ENCODE measurements at regions not wholly inside any gene's neighbourhood (a gene's known extent, or its start where the extent isn't known, plus 50 kb on each side); places are given as distances from the start of the nearest gene placed in this dataset.

- 20 to 22% methylated on average over 2 of the region's 2 CpGs for WGBS, 2 donors
- Histone ChIP-seq H3K27ac (peak overlapping the region in 2 of 4 donors; percentile 4 to 70), H3K36me3 (no peaks in the 10 kb centered on the region), H3K9me3 (no peaks in the 10 kb centered on the region), H3K4me1 (peaks cover 0 to 46% (median 14%) of the 10 kb centered on the region in 4 donors), H3K4me3 (no peak overlapping the region), H3K27me3 (no peaks in the 10 kb centered on the region)
- no peak for TF ChIP-seq CTCF (IDR thresholded peaks at IDR 0.05)
- TF ChIP-seq EP300 (IDR thresholded peaks at IDR 0.05), result no peak
- TF ChIP-seq POLR2A (IDR thresholded peaks at IDR 0.05), result no peak
- DNase-seq (ENCODE audit: low spot score in 2 of 2), result no peak
Observed at GRCh38 chr6:88376768-88377387, 210.7 kb upstream of the CNR1 start.

- Histone ChIP-seq H3K27ac (peak overlapping the region in 2 of 4 donors; percentile 4 to 70), H3K9me3 (no peaks in the 10 kb centered on the region), H3K4me3 (no peak overlapping the region), H3K36me3 (no peaks in the 10 kb centered on the region), H3K4me1 (peaks cover 0 to 45% (median 14%) of the 10 kb centered on the region in 4 donors), H3K27me3 (no peaks in the 10 kb centered on the region)
- 58 to 78% methylated on average over 2 of the region's 2 CpGs for WGBS, 2 donors
- TF ChIP-seq CTCF (IDR thresholded peaks at IDR 0.05) (no peak), EP300 (IDR thresholded peaks at IDR 0.05) (no peak), POLR2A (IDR thresholded peaks at IDR 0.05) (no peak)
- no peak for DNase-seq (ENCODE audit: low spot score in 2 of 2)
Observed at GRCh38 chr6:88376197-88376596, 210.1 kb upstream of the CNR1 start.

DNA sequence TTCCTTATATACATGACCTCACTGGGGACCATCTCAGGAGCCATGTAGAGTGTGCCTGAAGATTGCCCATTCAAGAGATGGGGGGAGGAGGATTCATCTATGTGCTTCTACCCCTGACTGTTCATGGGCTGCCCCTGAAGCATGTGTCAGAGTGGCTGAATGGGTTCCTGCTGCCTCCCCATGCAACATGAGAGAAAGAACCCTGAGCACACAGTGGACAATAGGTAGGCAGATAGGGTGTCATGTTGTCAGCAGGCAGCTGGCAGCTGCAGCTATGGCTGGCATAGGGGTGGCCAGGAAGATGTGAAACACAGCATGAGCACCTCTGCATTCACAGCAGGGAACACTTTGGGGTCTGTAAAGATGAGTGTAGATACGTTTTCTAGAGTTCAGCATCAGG lies 208.4 kb upstream of the CNR1 start:
- 67 to 77% methylated on average over 1 of the region's 1 CpG for WGBS, 2 donors
- H3K27me3 ChIP-seq, result no peaks in the 10 kb centered on the region
- DNase-seq (ENCODE audit: low spot score in 2 of 2), result no peak
- no peak overlapping the region for H3K27ac ChIP-seq
- H3K4me3 ChIP-seq, result no peak overlapping the region
- H3K36me3 ChIP-seq, result no peaks in the 10 kb centered on the region
- peaks cover 0 to 28% (median 7%) of the 10 kb centered on the region in 4 donors for H3K4me1 ChIP-seq
- TF ChIP-seq CTCF (IDR thresholded peaks at IDR 0.05) (no peak), EP300 (IDR thresholded peaks at IDR 0.05) (no peak), POLR2A (IDR thresholded peaks at IDR 0.05) (no peak)
- no peaks in the 10 kb centered on the region for H3K9me3 ChIP-seq

DNA sequence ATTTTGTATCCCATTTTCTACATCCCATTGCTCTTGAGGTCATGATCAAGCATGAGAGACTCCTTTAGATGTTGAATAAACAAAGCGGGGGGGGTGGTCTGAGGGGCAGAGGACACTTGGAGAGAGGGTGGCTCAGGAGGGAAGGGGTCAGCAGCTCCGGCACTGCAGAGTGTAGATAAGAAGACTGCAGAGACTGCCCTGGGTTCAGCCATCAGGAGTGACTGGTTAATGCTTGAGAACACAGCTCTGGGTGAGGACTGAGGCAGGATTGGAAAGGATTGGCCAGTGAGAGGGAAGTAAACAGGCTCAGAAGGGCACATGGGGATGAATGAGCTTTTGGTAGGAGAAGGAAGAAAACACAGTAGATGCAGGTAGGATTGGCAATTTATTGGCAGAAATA lies 205.3 kb upstream of the CNR1 start:
- no peaks in the 10 kb centered on the region for H3K9me3 ChIP-seq
- no peak for DNase-seq (ENCODE audit: low spot score in 2 of 2)
- H3K27me3 ChIP-seq, result no peaks in the 10 kb centered on the region
- WGBS, 2 donors, result 70 to 73% methylated on average over 2 of the region's 2 CpGs
- H3K36me3 ChIP-seq, result no peaks in the 10 kb centered on the region
- no peak overlapping the region for H3K27ac ChIP-seq
- no peak overlapping the region for H3K4me3 ChIP-seq
- H3K4me1 ChIP-seq, result peaks cover 0 to 4% (median 2%) of the 10 kb centered on the region in 4 donors
- no peak for TF ChIP-seq EP300 (IDR thresholded peaks at IDR 0.05)
- TF ChIP-seq POLR2A (IDR thresholded peaks at IDR 0.05), result no peak
- no peak for TF ChIP-seq CTCF (IDR thresholded peaks at IDR 0.05)

DNA sequence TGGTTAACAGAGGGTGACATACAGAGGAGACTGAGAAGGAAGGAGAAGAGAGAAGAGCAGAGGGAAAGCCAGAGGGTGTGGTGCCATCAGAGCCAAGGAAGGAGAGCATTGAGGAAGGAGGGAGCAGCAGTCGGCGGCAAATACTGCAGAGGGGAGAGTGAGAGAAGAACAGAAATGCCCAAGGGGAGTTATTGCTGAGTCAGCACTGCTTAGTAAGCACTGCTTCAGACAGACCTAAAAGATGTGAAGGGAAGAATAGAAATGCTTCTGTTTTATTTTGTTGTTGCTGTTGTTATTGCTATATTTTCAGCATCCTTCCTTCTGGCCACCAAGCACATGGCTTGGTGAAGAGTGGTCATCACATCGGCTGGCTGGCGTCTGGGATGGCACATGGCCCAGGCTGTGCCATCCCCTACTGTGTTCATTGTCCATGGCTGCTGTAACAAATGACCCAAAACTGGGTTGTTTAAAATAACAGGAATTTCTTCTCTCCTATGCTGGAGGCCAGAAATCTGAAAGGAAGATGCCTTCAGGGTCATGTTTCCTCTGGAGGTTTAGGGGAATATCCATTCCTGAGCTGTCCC lies 204.1 kb upstream of the CNR1 start:
- WGBS, 2 donors, result 77 to 84% methylated on average over 4 of the region's 4 CpGs
- H3K9me3 ChIP-seq, result no peaks in the 10 kb centered on the region
- H3K27ac ChIP-seq, result no peak overlapping the region
- no peaks in the 10 kb centered on the region for H3K27me3 ChIP-seq
- no peaks in the 10 kb centered on the region for H3K4me1 ChIP-seq
- no peaks in the 10 kb centered on the region for H3K36me3 ChIP-seq
- no peak for TF ChIP-seq CTCF (IDR thresholded peaks at IDR 0.05)
- TF ChIP-seq EP300 (IDR thresholded peaks at IDR 0.05), result no peak
- TF ChIP-seq POLR2A (IDR thresholded peaks at IDR 0.05), result no peak
- DNase-seq (ENCODE audit: low spot score in 2 of 2), result no peak
- no peak overlapping the region for H3K4me3 ChIP-seq

All from tibial nerve (tissue), 4 donors.